Endothelial cell of umbilical vein (primary cell): ENCODE measurements at regions not wholly inside any gene's neighbourhood (a gene's known extent, or its start where the extent isn't known, plus 50 kb on each side); places are given as distances from the start of the nearest gene placed in this dataset.

Source experiments
- CTCF ChIP-seq, 2 donors: IDR thresholded peaks; 1 replicate in 1 of 2; 2 replicates in 1 of 2; pipeline ENCODE4 v1.5.1; 2011; ENCODE audit warnings: low read length in 2 of 2, mild to moderate bottlenecking in 2 of 2, moderate library complexity in 2 of 2, control low read depth in 1 of 2, inconsistent platforms in 1 of 2, low read depth in 1 of 2; ENCODE audit not compliant: insufficient read depth in 1 of 2; ENCODE audit errors: extremely low read depth in 1 of 2
- EZH2 ChIP-seq: IDR thresholded peaks from 2 replicates; pipeline ENCODE4 v1.6.1; 2012; ENCODE audit warnings: borderline replicate concordance, low read depth, mild to moderate bottlenecking, moderate library complexity, low read length, inconsistent platforms; ENCODE audit not compliant: severe bottlenecking
- JUN ChIP-seq: IDR thresholded peaks from 2 replicates; pipeline ENCODE4 v1.6.1; 2011; ENCODE audit warnings: borderline replicate concordance, low read depth; ENCODE audit not compliant: insufficient read length, insufficient read depth
- POLR2A ChIP-seq: IDR thresholded peaks from 2 replicates; pipeline ENCODE4 v1.6.1; 2012; ENCODE audit warnings: low read depth, mild to moderate bottlenecking, control low read depth, low read length
- POLR2AphosphoS5 ChIP-seq: IDR thresholded peaks from 2 replicates; pipeline ENCODE4 v1.6.1; 2012; ENCODE audit warnings: low read depth, mild to moderate bottlenecking, control low read depth, low read length, moderate library complexity; ENCODE audit not compliant: insufficient read depth

DNA sequence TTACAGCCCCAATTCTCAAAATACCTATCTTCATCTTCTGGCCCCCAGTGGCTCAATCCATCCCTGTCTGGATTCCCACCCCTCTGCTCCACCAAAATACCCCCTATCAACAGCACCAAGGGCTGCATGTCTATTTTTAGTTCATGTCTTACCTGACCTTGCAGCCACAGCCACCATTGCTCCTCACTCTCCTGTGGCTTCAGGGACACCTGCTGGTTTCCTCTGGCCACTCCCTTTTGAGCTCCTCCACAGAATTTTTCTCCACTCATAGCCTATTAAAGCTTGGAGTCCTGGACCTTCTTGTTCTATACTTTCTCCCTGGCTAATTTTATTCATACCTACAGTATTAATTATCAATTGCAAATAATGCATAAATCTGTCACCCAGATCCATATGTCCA, 125.3 kb upstream of the NGF start:
- TF ChIP-seq CTCF (IDR thresholded peaks at IDR 0.05; ENCODE audit: extremely low read depth in 1 of 2, insufficient read depth in 1 of 2, low read depth in 1 of 2, low read length in 2 of 2) (no peak), POLR2A (no peak), JUN (no peak), POLR2AphosphoS5 (no peak), EZH2 (no peak)
